Left lobe of liver (tissue), 2 donors: ENCODE measurements at regions not wholly inside any gene's neighbourhood (a gene's known extent, or its start where the extent isn't known, plus 50 kb on each side); places are given as distances from the start of the nearest gene placed in this dataset.

Experiments
- ATAC-seq: fragments of 200-7000 bp; cut with Tn5 transposase; one replicate; pipeline ENCODE4 v1.9.1; 2020; ENCODE audit warnings: mild to moderate bottlenecking, moderate library complexity
- DNase-seq: peaks from one replicate; pipeline ENCODE4 v3.0.0-alpha.2; 2020; ENCODE audit warnings: low spot score
- donor health status: DM: no; HTN: no; CAD: no; lungs with moderate emphysema.
- donor health status: DM: no; HTN: yes; CAD: no.

DNA sequence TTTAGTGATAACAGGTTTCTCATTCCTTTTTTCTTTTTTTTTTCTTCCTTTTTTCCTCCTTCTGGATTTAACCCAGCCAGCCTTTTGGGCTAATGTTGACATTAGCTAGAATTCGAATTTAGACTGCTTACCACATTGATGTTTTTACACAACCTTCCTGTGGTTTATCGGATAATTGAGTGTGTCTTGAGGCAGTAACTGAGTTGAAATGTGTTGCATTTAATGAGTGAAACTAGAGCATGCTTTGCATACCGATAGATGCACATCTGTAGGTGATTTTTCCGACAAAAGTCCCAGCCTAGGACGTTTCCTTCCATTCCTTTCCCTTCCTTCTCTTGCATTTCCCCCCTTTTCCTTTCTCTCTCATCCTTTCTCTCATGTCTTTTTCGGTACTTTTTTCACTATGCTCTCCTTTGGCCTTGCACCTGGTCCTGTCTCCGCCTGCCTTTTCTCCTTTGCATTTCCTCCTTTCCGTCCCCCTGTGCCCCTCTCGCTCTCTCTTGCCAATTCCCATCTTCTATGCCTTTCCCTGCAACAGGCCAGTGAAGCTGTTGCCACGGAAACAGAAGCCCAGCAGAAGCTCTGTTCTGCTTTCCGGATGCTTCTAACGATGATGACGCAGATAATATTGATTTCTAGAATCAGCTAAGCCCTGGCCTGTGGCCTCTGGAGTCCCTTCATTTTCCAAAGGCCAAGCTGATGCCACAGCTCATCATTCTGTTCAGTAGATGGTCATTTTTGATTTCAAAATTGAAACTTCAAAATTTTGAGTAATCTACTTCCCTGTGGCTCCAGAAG, 76.1 kb downstream of the SLC25A47 start:
- ATAC-seq (no peak), DNase-seq (no peak)

DNA sequence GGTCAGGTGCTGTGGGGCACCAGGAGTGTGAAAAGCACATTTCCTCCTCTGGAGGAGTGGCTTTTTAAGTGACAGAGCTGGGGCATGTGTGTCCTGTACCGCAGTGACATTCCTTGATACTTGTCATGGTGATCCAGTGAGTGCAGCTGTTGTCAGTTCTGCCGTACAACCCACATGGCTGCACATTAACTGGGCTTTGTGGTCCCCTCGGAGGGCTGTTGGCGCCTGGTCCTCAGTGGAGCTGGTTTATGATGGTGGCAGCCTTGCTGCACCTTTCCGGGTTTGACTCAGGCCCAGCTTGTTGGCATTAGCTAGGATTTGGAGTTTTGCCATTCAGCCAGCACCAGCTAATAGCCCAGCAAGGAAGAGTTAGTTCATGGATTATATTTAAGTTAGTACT, 77.0 kb downstream of the SLC25A47 start:
- no peak for ATAC-seq
- no peak for DNase-seq

DNA sequence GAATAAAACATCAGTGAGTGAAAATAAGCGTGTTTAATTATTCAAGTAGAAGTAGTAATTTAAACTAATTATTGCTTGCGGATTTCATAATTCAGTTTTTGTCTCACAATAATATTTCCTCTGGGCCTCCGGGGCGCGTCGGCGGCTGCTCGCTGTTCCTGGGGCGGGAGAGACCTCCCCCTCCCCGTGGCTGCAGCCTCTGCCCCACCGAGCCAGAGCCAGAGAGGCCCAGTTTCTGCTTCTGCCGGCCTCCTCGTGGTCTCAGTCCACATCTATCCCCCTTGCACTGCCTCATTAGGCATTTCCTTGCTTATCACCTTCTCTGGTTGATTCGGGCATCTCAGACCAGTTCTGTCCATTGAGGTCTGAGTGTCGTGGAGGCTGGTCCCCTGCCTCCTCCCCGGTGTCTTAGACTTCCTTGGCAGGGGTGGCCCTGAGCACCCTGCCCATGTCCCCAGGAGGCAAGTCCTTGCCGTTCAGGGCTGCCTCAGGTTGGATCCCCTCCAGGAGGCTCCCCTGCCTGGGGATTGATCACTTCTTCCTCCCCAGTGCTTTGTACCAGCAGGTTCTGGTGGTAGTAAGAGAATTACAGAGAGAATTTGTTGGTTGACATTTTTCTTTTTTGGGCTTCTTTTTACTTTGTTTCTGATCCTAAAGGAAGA, 78.0 kb downstream of the SLC25A47 start:
- no peak for ATAC-seq
- DNase-seq, result no peak

DNA sequence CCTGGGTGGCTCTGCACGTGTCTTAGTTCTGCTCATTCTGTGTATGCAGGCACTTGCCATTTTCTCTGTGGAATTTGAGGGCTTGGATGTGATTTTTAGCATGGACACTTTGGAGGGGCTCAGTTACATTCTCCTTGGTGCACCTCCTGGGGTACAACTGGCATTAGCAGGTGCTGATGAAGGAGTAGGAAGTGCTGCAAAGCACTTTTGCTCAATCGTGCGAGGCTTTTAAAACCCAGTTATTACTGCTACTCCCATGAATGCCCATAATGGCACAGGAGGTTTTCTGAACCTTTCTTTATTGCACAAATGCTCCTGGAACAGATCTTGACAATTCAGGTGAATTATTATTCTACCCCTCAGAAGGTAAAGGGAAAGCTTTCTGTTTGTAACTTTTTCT, 78.7 kb downstream of the SLC25A47 start:
- DNase-seq (no peak), ATAC-seq (no peak)

DNA sequence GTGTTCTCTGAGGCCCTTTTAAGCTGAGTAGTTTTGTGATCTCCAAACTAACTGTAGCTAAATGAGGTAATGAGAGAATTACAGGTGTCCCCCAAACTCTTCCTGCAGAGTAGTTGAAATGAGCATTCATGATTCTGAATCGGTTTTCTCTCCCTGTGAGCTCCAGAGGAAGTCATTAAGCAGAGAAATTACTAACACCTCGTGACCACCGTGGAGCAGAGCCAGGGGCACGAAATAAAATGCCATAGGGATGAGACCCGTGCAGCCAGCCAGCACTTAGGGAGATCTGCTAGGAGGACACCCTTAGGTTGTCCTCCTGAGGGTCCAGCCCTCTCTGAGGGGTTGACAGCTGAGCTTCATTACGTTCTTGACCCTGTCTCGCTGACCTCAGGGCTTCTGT, 79.5 kb downstream of the SLC25A47 start:
- DNase-seq (no peak), ATAC-seq (no peak)

DNA sequence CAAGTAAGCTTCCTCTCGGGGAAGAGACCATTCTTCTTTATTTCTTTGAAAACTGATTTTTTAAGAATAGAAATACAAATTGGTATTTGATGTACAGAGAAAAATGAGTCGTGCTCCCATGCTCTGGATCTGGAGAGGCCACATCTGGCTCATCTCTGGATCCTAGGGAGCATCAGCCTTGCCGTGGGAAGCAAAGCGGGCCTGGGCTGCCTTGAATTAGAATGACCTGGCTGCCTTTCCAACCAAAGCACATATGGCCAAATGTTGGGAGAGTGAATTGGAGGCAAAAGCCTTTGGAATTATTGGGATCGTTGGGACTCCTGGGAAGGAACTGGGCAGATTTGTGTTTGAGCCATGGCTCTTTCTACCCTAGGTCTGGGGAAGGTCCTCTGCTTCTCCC, 80.0 kb downstream of the SLC25A47 start:
- ATAC-seq (no peak), DNase-seq (no peak)

DNA sequence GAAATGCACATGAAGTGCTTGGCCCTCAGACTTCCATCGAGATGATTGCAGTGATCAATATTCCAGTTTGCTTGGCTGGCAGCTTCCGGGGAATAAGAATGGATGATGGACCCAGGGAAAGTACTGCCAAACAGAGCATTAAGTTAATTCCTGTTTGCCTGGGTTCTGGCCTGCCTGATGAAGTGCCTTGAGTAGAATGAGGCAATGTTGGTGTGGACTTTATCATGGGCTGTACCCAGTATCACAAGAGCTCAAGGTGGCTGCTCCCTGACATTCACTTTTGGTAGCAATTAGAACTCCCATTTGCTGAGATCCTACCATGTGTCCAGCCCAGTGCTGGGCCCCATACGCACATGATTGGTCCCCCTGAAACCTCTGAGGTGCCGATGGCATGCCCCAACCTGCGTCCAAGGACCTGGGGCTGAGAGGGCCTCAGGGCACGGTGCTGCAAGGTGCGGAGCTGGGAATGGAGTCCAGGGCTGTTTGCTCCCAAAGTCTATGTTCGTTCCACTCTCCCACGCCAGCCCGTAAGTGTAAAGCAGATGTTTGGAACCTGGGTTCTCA, 80.7 kb downstream of the SLC25A47 start:
- ATAC-seq (peak; percentile 68), DNase-seq (no peak)

DNA sequence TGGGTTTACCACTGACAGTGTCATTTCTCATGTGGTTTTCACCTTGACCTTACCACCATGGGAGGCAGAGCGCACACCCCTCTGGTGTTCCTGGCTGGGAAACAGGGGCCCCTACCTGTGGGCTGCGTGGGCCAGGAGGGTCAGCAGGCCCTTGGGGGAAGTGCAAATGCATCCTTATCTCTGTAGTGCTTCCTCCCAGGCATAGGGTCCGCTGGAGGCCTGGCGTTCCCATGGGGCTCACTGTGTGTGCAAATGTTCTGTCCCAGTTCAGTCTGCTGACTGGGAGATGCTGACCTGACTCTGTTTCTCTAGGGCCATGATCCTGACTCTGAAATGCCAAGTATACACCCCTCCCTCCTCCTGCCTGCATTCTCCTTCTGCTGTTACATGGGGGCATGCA, 81.3 kb downstream of the SLC25A47 start:
- DNase-seq (no peak), ATAC-seq (no peak)

DNA sequence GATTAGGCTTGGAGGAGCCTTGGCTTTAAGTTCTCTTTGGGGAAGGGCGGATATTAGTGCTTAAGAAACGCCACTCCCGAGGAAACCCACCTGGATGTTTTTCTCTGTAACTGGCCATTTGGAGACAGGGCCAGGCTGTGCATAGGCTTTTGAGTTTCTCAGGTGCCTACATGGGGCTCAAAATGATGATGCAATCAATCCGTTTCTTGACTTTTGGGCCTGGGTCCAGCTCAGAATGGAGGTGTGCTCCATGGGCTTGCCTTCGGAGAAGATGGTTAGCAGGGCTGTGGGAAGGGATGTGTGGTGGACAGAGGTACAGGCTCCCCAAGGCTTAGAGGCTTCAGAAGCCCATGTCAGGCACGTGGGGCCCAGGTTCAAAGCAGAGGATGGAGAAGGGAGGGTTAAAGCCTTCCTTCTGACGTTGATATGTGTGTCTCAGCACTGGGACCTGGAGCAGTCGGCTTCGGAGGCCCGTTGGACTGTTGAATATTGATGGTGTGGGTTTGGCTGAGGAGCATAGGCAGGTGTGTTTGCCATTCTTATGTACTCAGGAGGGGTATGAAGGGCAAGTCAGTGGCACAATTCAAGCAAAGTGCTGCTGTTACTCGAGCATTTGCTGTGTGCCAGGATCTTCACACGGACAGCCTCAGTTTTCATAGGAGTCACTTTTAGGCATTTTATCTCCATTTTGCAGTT, 82.8 kb downstream of the SLC25A47 start:
- ATAC-seq (peak; percentile 56), DNase-seq (no peak)

DNA sequence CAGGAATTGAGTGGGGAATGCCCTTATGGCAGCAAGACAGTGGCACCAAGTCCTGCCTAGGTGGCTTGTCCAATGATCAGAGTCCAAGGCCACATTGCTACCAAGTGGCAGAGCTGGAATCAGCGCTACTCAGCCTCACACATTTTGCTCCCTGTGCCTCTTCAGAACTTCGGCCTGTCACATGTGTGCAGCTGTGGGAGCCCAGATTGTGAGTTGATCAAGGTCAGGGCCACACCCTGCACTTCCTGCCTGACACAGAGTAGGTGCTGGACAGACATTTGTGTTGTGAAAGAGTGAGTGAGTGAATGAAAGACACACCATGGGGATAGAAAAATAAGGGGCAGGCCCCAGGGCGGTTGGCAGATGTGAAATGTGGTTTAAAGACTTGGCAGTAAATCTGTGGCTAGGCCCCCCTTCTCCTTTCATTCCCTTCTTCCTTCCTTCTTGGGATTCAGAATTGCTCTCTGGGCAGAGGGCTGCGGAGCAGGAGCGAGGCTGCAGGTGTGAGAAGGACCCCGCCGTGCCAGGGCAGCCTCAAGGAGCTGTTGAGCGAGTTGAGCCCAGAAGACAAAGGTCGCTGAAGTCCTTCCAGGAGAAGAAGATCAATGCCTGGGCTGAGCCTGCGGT, 83.5 kb downstream of the SLC25A47 start:
- DNase-seq (peak; percentile 62), ATAC-seq (peak; percentile 76)

DNA sequence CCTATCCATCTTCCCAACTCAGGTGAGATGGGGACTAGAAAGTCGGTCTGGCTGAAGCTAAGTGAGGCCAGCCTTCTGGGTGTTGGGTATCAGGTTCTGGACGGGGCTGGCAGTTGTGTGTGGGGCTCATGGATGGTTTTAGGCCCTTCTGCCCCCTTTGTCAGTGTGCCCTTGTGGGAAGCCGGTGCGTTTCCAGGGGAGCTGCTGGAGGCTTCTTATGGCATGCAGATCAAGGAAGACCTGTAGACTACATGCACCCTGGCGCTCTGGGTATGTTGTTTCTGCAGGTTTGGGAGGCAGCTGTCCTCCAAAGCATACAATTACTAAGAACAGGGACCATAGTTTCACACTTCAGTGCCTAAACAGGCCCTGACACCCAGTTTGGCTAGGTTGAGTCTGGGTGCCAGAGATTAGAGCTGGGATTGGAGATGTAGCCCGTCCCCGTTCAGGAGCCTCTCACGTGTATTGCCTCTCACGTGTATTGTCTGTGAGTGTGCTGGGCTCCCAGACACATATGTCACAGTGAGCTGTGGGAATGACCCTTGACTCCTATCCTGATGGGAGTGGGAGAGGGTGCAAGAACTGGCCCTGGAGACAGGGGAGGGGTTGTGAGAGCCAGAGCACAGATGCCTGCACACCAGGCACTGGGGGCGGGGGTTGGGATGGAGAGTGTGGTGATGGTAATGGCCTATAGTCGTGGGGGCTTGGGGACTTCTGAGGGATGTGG, 84.4 kb downstream of the SLC25A47 start:
- no peak for DNase-seq
- ATAC-seq, result no peak

DNA sequence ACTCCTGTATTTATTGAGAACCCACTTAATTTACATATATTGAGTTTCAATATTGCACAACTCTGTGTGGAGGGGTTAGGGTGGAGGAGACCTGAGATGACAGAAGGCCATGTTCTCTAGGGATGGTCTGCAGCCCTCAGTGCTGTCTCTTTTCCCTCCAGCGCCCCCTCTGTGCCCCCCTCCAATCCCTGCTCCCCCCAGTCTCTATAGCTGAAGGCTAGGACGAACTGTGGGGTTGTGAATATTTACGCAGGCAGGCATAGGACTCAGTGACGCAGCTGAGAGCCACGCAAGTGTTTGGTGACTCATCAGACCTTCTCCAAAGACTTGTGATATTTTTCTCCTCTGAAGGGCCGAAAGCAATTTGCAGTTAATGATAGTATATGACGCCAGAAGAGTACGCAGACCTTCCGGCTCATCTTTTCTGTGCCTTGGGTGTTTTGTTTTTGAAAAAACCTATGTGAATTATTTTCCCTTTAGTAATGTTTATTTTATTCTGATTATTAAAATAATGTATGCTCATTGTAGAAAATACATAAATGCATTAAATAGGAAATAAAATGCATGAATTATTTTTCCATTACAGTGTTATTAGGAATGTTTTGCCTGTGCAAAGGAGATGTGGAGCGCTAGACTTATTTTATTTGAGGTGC, 85.3 kb downstream of the SLC25A47 start:
- DNase-seq (no peak), ATAC-seq (no peak)

DNA sequence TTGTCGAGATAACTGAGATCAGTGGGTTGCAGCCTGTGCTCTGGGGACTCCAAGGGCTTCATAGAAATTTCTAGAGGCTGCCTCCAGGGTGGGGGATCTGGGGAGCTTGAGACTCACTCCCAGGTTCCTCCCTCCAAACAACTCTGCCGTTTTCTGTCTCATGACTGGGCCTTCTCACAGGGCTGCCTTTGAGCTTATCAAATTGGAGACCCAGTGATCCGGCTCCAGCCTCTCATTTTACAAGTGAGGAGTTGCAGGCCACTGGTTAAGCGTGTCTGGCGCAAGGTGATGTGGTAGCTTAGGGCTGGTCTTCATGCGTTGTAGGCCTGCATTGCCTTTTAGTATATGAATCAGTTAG, 85.8 kb downstream of the SLC25A47 start:
- ATAC-seq (no peak), DNase-seq (no peak)

DNA sequence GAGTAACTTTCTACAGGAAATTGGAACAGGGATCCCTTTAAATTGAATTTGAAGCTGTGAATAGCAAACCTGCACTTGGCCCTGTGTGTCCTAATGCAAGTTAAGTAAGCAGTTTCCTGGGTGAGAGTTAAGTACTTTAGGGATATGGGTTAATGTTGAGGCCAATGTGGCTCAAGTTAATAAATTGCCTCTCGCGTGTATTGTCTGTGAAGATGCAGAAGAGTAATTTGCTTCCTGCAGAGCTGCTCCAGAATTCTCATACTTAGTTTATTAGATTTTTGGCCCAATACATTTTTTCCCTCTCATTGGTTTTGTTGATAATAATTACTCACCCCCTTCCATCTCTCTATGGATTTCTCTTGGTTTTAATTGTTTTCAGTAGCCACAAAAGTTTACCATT, 86.5 kb downstream of the SLC25A47 start:
- no peak for ATAC-seq

DNA sequence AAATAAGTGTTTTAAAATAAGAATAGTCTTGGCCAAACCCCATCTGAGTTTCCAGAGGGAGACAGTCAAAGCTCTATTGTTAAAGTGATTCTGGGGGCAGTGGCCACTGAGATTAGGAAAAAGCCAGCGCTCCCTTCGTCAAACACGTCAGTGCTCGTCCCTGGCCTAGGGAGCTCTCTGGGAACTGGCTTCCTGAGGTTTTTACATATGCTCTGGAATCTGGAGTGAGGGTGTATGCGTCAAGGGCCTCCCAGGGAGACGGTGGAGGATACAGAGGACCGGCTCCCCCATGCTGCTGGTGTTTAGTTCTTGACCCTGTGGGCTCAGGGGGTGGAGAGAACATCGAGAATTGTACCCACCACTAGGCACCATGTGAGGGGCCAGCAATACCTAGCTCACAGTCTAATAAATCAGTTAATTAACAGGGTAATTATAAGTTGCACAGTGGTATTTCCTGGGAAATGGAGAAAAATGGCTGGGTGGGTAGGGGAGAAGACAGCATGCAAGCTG, 87.0 kb downstream of the SLC25A47 start:
- DNase-seq (no peak), ATAC-seq (no peak)

More for the DNA sequence above, 86.5 kb downstream of the SLC25A47 start:
- DNase-seq, result no peak

DNA sequence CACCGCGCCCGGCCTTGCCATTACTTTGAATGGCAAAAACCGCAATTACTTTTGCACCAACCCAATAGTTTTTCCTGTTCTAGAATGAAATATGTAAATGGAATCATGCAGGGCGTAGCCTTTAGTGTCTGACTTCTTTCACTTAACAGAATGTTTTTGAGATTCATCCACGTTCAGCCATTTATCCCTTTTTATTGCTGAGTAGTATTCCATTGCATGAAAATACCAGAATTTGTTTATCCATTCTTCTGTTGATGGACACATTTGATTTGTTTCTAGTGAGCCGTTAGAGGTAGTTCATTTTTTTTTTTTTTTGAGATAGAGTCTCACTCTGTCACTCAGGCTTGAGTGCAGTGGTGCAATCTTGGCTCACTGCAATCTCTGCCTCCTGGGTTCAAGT, 90.6 kb downstream of the SLC25A47 start:
- ATAC-seq, result no peak

DNA sequence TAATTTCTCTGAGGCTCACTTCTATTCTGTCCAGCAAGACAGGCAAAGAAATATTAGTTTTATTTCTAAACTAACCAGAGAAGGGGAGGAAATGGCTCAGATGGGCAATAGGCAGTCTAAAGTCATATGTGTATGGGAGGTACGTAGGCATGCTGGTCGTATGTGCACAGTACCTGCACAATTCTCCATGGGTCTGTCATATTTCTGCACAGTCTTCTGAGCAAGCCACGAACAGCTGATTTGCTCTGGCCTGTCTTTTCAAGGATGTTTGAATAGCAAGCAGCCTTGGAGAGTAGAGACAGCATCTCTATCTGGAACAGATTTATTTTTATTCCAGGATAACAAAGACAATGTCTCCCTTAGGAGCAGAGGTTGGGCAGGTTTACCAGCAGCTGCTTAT, 92.1 kb downstream of the SLC25A47 start:
- ATAC-seq, result no peak
- no peak for DNase-seq

More for the DNA sequence above, 90.6 kb downstream of the SLC25A47 start:
- DNase-seq, result no peak

DNA sequence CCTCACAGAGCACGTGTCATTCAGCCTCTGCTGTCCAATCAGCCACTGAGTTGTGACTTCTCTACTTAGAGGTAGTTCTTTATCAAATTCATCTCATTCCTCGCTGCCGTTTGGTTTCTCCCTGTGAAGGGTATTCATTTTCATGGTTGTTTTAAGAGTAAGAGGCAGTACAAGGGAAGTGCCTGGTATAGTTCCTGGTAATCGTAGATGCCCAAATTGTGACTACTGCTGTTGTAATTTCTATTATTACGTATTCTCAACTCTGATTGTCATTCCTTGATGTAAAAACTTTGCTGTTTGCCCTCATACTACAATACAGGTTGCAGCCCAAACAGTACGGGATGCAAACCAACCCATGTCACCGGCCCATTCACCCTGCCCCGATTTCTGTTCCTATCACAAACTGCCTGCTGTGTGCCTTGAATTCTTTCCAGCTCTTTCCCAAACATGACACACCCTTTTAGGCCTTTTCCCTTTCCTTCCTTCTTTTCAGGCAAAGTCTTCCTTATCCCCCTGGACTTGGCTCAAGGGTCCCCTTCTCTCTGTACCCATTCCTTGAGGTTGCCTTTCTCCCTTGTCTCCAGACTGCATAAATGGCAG, 93.0 kb downstream of the SLC25A47 start:
- no peak for ATAC-seq
- no peak for DNase-seq
